HepG2 (cell line): ENCODE measurements at regions not wholly inside any gene's neighbourhood (a gene's known extent, or its start where the extent isn't known, plus 50 kb on each side); places are given as distances from the start of the nearest gene placed in this dataset.

Source experiments
- EP300 ChIP-seq, 3 experiments: sonication (generic) in 1 of 3; formaldehyde crosslinking in 1 of 3; IDR thresholded peaks; 2 replicates each; pipeline versions ENCODE4 v1.5.1 to v1.6.1; 2011 to 2020; ENCODE audit warnings: low read depth in 2 of 3, low read length in 2 of 3, borderline replicate concordance in 1 of 3, improper control_type of control experiment in 1 of 3, mild to moderate bottlenecking in 1 of 3, missing genetic modification reagents in 1 of 3, moderate library complexity in 1 of 3
- GTF2F1 ChIP-seq: fragments of 150-350 bp; IDR thresholded peaks from 2 replicates; pipeline ENCODE4 v1.6.1; 2014; ENCODE audit warnings: low read length
- KAT2B ChIP-seq: fragments of 150-350 bp; IDR thresholded peaks from 2 replicates; pipeline ENCODE4 v1.6.1; 2014; ENCODE audit warnings: low read depth, low read length, borderline replicate concordance
- KDM5B ChIP-seq: sonication (generic); formaldehyde crosslinking; IDR thresholded peaks from 2 replicates; pipeline ENCODE4 v1.4.0; 2020; ENCODE audit warnings: missing genetic modification reagents, mild to moderate bottlenecking, borderline replicate concordance
- LCORL ChIP-seq, 2 experiments: fragments of 450-650 bp in 1 of 2; sonication (generic) in 1 of 2; formaldehyde crosslinking in 1 of 2; IDR thresholded peaks; 2 replicates each; pipeline versions ENCODE4 v1.5.0 to v1.6.1; 2017 to 2020; ENCODE audit warnings: antibody characterized with exemption in 1 of 2, missing genetic modification reagents in 1 of 2
- MAZ ChIP-seq, 2 experiments: sonication (generic) in 1 of 2; formaldehyde crosslinking in 1 of 2; IDR thresholded peaks; 2 replicates each; pipeline versions ENCODE4 v1.5.0 to v1.6.1; 2012 to 2020; ENCODE audit warnings: low read depth in 2 of 2, mild to moderate bottlenecking in 2 of 2, borderline replicate concordance in 1 of 2, improper control_type of control experiment in 1 of 2, low read length in 1 of 2, missing genetic modification reagents in 1 of 2, moderate library complexity in 1 of 2
- NPAS2 ChIP-seq: sonication (generic); formaldehyde crosslinking; IDR thresholded peaks from 2 replicates; pipeline ENCODE4 v1.8.0; 2022; ENCODE audit warnings: mild to moderate bottlenecking, missing genetic modification reagents, borderline replicate concordance
- NR2F6 ChIP-seq, 2 experiments: IDR thresholded peaks; 2 replicates each; pipeline ENCODE4 v1.6.1; 2016; ENCODE audit warnings: antibody characterized with exemption in 1 of 2, mild to moderate bottlenecking in 1 of 2
- REXO4 ChIP-seq: sonication (generic); formaldehyde crosslinking; IDR thresholded peaks from 2 replicates; pipeline ENCODE4 v1.8.0; 2022; ENCODE audit warnings: missing genetic modification reagents, mild to moderate bottlenecking, borderline replicate concordance
- SMAD3 ChIP-seq: sonication (generic); formaldehyde crosslinking; IDR thresholded peaks from 2 replicates; pipeline ENCODE4 v1.4.0; 2020; ENCODE audit warnings: missing genetic modification reagents
- STAT5B ChIP-seq: sonication (generic); formaldehyde crosslinking; IDR thresholded peaks from 2 replicates; pipeline ENCODE4 v1.4.0; 2020; ENCODE audit warnings: missing genetic modification reagents
- TGIF2 ChIP-seq: IDR thresholded peaks from 2 replicates; pipeline ENCODE4 v1.6.1; 2016; ENCODE audit warnings: control low read depth, missing compliant biosample characterization
- THAP11 ChIP-seq: IDR thresholded peaks from 2 replicates; pipeline ENCODE4 v1.6.1; 2016; ENCODE audit warnings: missing biosample characterization, missing genetic modification reagents
- ZFP1 ChIP-seq: IDR thresholded peaks from 2 replicates; pipeline ENCODE4 v1.6.1; 2016
- ZFP91 ChIP-seq: sonication (generic); formaldehyde crosslinking; IDR thresholded peaks from 2 replicates; pipeline ENCODE4 v1.9.0; 2022; ENCODE audit warnings: missing genetic modification reagents, mild to moderate bottlenecking, borderline replicate concordance
- ZNF121 ChIP-seq: sonication (generic); formaldehyde crosslinking; IDR thresholded peaks from 2 replicates; pipeline ENCODE4 v1.5.0; 2020; ENCODE audit warnings: mild to moderate bottlenecking, missing genetic modification reagents
- ZNF441 ChIP-seq: sonication (generic); formaldehyde crosslinking; IDR thresholded peaks from 2 replicates; pipeline ENCODE4 v1.7.0; 2021; ENCODE audit warnings: missing genetic modification reagents, borderline replicate concordance
- ZNF567 ChIP-seq: sonication (generic); formaldehyde crosslinking; IDR thresholded peaks from 2 replicates; pipeline ENCODE4 v1.8.1; 2023; ENCODE audit warnings: mild to moderate bottlenecking, missing genetic modification reagents, borderline replicate concordance
- ZNF572 ChIP-seq: sonication (generic); formaldehyde crosslinking; IDR thresholded peaks from 2 replicates; pipeline ENCODE4 v1.5.1; 2020; ENCODE audit warnings: mild to moderate bottlenecking, missing genetic modification reagents
- ZNF589 ChIP-seq: sonication (generic); formaldehyde crosslinking; conservative IDR thresholded peaks from 2 replicates; pipeline ENCODE4 v1.8.0; 2022; ENCODE audit warnings: mild to moderate bottlenecking, moderate library complexity, missing genetic modification reagents
- ZNF792 ChIP-seq: IDR thresholded peaks from 2 replicates; pipeline ENCODE4 v1.6.1; 2016
- ZSCAN21 ChIP-seq: sonication (generic); formaldehyde crosslinking; IDR thresholded peaks from 2 replicates; pipeline ENCODE4 v1.8.0; 2022; ENCODE audit warnings: mild to moderate bottlenecking, missing genetic modification reagents, moderate library complexity, borderline replicate concordance
- ZZZ3 ChIP-seq: sonication (generic); formaldehyde crosslinking; IDR thresholded peaks from 2 replicates; pipeline ENCODE4 v1.4.0; 2020; ENCODE audit warnings: missing genetic modification reagents, mild to moderate bottlenecking, borderline replicate concordance
- TF ChIP-seq, protein P1 (sequence below): sonication (generic); formaldehyde crosslinking; IDR thresholded peaks from 2 replicates; pipeline ENCODE4 v1.8.1; 2023; ENCODE audit warnings: missing genetic modification reagents, mild to moderate bottlenecking, borderline replicate concordance

GRCh38 chr5:147175516-147176097 is 59.2 kb upstream of the STK32A start (continued):
- TF ChIP-seq, protein P1, sequence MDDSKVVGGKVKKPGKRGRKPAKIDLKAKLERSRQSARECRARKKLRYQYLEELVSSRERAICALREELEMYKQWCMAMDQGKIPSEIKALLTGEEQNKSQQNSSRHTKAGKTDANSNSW (CRISPR knock-in tag): no peak
- no peak for TF ChIP-seq GTF2F1
- TF ChIP-seq TGIF2 (CRISPR knock-in tag): no peak
- peak; percentile 39 to 84; a peak in 2 of 4 replicates for TF ChIP-seq EP300 (IDR thresholded peaks at IDR 0.05; ENCODE audit: low read depth in 2 of 2, low read length in 2 of 2)
- TF ChIP-seq EP300 (CRISPR knock-in tag; IDR thresholded peaks at IDR 0.05; ENCODE audit: borderline replicate concordance): peak; percentile 36; the same call in 1 of the 2 replicates
- no peak for TF ChIP-seq MAZ (IDR thresholded peaks at IDR 0.05; ENCODE audit: borderline replicate concordance, low read depth, low read length)
- TF ChIP-seq MAZ (CRISPR knock-in tag; IDR thresholded peaks at IDR 0.05; ENCODE audit: low read depth): no peak
- TF ChIP-seq REXO4 (CRISPR knock-in tag): no peak
- TF ChIP-seq ZFP1 (CRISPR knock-in tag): no peak
- no peak for TF ChIP-seq ZNF792
- no peak for TF ChIP-seq STAT5B (CRISPR knock-in tag)
- no peak for TF ChIP-seq ZNF572 (CRISPR knock-in tag)
- no peak for TF ChIP-seq LCORL (IDR thresholded peaks at IDR 0.05)
- TF ChIP-seq LCORL (CRISPR knock-in tag; IDR thresholded peaks at IDR 0.05): no peak
- TF ChIP-seq THAP11 (CRISPR knock-in tag): 0 out of 2 replicates have a peak, but pooled peaks have one; percentile 17
- TF ChIP-seq ZNF589 (CRISPR knock-in tag): no peak
- TF ChIP-seq ZNF441 (CRISPR knock-in tag): no peak
- TF ChIP-seq SMAD3 (CRISPR knock-in tag): no peak
- no peak for TF ChIP-seq ZNF121
- TF ChIP-seq ZFP91 (CRISPR knock-in tag): no peak
- no peak for TF ChIP-seq ZZZ3 (CRISPR knock-in tag)
- no peak for TF ChIP-seq ZNF567 (CRISPR knock-in tag)
- TF ChIP-seq KDM5B (CRISPR knock-in tag): no peak
- no peak for TF ChIP-seq KAT2B
- peak; percentile 31; the same call in 1 of the 2 replicates for TF ChIP-seq NR2F6 (IDR thresholded peaks at IDR 0.05)
- no peak for TF ChIP-seq NR2F6 (CRISPR knock-in tag; IDR thresholded peaks at IDR 0.05)
- no peak for TF ChIP-seq NPAS2 (CRISPR knock-in tag)
- no peak for TF ChIP-seq ZSCAN21
